HG03045 (cell line): ENCODE measurements at regions not wholly inside any gene's neighbourhood (a gene's known extent, or its start where the extent isn't known, plus 50 kb on each side); places are given as distances from the start of the nearest gene placed in this dataset.
"Not testable (repeated sequence)": the region's sequence is repeated elsewhere in the genome, so short reads cannot be mapped to it uniquely, and the experiment has no call there.

Source experiments
- ATAC-seq: cut with Tn5 transposase; IDR thresholded peaks from one replicate; pipeline ENCODE4 v1.9.1; 2021; ENCODE audit warnings: mild to moderate bottlenecking, moderate library complexity; ENCODE audit not compliant: unreplicated experiment

DNA sequence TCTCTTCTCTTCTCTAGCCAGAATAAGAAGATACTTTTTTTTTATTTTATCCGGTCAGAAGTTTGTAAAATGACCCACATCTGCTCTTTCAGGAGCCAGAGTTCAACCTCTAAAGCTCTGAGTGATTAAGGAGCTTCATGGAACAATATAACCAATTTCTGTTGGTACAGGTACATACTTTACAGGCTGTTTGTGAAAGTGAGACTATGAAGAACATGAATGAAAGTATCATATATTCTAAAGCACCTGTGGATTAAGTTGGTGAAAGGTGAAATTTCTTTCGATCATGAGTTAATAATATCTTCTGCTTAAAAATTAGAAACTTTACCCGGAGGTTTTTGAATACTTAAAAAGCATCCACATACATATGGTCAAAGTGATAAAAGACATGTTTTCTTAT lies 65.2 kb downstream of the DMRT2 start:
- no peak for ATAC-seq

DNA sequence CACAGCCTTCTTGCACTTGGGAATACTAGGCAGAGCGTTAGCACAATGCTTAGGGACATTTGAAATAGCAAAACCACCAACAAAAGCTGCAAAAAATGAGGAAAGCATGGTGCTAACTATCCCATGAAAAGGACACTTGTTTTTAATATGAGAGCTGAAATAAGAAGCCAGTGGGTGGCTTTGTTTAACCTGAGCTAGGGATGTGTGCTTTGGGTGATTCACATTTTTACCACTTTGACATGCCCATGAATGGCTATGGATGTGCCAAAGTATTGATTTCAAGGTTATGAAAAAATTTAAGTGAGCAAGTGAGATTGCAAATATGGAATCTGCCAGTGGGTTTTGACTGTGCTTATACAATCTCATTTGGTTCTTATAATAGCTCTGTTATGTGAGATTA lies 67.3 kb downstream of the DMRT2 start:
- no peak for ATAC-seq

DNA sequence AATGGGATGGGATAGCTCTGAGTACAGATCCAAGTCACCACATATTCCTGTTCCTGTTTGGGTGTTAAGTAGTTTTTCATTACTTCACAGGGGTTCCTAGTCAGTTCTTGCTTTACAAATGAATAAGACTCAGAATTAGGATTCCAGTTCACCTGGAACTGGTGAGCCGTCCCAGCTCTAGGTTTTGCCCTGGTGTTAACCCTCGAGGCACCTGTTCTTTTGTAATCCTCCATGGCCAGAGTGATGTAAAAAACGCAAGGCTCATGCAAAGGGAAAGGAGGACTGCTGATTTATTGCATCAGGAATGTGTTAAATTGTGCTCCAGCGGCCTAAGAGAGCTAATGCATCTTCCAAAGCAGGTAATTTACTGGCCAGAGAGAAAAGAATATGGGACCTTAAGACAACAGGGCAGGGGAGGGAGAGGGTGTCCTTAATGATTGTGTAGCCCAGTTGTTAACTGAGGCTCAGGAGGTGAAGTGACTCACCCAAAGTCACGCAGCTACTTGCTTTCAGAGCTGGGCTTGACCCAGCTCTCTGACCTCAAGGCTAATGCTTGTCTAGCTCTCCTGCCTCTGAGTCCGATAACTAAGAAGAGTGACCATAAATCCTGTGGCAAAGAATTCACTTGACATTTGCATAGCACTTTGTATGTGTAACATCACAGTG lies 70.5 kb downstream of the DMRT2 start:
- ATAC-seq, result no peak

DNA sequence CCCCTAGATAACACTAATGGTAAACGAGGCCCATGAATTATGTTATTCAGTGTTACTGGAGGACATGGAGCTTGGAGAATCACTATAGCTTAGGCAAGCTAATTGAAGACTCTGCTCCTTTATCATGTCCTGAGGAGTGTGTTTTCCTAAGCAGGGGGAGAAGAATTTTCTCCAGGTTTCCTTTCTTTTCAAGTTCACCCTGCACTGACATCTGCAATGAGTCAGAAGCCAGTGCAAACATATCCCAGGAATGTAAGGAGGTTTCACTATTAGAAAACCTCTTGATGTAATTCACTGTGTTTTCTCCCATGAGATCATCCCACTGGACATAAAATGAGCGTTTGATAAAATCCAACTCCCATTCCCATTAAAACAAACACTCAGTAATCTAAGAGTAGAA lies 75.6 kb downstream of the DMRT2 start:
- no peak for ATAC-seq

DNA sequence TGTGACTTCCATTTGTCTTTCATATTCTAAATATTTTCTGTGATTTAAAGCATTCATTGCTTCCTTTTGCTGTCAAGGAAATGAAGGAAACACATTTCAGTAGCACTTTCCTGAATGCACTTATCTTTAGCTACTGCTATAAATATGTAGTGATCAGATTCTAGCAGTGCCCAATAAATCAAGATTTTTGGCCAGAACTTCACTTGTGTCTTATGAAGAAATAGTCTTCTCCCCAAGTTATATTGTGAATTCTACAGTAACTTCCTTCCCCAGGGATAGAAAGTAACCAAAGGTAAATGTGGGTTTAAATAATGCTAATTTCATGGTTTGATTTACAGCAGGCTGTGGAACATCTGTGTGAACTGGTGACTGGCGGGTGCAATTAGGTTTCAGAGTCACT lies 77.9 kb downstream of the DMRT2 start:
- ATAC-seq, result no peak

DNA sequence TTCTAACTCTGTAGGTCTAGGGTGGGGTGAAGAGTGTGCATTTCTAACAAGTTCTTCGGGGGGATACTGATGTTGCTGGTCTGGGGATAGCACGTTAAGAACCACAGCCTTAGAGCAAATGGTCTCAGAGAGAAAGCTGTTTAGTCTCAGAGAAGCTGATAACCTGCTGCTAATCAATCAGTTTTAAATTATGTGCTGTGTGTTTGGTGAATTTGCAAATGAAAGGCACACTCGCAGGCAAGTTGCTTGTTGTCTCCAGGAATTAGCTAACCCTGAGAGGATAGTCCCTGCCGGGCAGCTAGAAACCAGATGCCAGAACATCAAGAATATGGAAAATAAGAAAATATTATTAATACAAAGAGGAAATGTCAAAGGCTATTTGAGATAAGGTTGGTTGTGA lies 79.2 kb downstream of the DMRT2 start:
- ATAC-seq, result no peak

DNA sequence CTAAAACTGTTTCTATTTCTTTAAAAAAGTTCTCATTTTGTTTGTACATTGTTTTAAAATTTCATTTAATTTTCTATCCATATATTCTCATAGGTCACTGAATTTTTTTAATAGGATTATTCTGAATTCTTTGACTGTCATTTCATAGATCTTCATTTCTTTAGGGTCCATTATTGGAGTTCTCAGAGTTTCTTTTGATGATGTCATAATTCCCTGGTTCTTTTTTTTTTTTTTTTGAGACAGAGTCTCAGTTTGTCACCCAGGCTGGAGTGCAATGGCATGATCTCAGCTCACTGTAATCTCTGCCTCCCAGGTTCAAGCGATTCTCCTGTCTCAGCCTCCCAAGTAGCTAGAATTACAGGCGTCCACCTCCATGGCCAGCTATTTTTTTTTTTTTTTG lies 89.9 kb downstream of the DMRT2 start:
- no peak for ATAC-seq

DNA sequence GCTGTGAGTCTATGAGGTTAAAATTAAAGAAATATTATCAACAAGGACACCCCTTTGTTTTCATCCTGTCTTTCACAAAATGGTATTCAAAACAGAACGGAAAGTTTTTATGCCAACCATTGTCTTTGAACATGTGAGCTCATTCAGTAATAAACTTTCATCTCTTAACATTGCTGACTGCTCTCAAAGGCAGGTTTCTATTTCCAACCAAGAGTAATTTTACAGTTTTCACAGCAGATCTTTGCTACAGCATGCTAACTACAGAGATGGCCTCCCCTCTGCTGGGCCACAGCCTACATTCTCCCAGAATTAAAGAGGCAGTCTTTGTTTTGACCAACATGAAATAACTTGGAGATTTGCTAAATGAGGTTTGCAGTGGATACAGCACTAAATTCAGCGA lies 101.5 kb downstream of the DMRT2 start:
- no peak for ATAC-seq

DNA sequence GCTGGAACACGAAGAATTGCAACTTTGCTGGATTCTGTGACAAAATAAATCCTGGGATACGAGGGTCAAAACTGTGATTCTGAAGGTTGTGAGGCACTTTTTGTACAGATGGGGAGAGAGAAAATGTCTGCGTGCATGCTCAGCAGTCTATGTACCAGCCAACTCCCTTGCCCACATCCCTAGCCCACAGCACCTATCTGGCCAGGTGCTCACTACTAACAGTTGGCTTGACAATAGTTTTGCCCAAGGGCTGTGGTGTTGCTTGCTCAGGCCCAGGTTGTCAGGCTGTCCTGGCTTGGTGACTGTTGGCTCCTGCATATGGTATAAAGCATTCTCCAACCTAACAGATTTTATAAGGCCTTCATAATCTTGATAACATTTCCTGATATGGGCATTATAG lies 102.0 kb downstream of the DMRT2 start:
- ATAC-seq, result no peak

DNA sequence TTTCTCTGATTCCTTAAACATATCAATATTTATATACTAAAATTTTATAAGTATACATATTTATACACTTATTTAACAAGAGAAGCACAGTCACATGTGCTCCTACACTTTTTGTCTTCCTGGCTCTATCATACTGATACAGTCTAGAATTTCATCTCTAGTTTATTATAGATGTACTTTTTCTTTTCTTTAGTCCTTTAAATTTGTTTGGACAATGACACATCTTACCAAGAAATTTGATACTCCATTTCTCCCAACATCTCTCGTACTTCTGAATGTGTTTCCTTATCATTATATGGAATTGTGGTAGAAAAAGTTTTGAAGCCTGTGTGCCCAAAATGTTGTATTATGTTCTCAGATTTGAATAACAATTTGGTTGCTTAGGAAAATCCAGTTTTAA lies 104.6 kb downstream of the DMRT2 start:
- ATAC-seq, result no peak

DNA sequence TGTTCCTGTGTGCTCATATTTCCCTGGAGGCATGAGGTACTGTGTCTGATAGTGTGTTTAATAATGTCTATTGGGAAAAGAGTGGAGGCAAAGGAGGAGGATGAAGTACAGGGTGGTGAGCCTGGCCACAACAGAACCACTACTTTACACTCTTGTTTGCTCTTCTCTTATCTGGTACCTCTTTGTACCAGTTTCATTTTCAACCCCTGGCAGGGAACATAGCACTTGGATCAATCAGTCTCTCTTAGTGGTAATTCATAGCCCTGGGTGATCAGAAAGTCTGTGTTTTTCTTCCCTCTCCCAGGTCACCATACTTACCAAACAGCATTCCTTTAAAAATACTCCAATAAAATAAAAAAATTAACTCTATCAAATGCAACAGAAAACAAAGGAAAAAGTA lies 105.4 kb downstream of the DMRT2 start:
- ATAC-seq, result no peak

DNA sequence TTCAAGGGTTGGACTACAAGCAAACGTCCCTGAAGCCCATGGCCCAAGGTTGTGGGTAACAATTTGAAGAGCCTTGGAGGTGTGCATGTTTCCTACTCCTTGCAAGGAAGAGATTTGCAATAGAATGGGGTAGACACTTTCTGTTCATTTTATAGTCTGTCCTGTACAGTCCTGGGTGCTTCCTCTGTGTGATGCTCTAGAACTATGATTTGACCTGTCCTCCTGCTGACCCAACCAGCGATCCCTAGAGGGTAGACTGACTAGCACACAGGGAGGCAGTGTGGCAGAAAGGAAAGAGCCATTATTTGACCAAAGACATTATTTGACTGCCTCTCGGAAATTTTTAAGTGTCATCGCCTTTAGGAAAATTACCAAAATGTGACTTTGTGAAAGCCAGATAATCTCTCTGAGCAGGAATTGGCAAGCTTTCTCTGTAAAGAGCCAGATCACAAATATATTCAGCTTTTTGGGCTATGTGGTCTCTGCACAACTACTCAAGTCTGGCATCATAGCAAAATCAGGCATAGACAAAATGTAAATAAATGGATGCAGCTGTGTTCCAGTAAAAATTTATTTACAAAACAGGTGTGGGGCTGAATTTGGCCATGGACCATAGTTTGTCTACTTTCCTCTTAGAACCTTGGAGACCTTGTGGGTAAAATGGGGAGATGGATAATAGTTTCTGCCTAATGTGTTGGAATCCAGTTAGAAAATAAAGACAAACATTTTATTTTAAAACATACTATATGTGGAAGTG lies 106.8 kb downstream of the DMRT2 start:
- no peak for ATAC-seq

DNA sequence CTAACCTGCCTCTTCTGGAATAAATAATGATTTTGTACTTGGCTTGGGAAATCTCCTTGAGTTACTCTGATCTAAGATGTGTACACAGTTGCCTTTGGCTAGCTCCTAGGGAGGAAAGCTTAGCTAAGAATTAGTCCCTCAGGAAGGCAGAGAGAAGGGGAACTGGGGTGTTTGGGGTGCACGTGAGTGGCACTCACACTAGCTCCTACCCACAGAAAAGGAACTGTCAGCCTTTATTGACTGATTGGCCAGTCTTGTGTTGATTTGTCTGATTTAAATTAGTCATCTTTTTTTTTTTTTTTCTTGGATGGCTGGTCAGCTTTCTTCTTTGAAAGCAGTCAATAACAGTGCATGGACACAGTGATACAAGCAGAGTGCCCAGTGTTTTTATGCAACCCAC lies 107.7 kb downstream of the DMRT2 start:
- no peak for ATAC-seq

DNA sequence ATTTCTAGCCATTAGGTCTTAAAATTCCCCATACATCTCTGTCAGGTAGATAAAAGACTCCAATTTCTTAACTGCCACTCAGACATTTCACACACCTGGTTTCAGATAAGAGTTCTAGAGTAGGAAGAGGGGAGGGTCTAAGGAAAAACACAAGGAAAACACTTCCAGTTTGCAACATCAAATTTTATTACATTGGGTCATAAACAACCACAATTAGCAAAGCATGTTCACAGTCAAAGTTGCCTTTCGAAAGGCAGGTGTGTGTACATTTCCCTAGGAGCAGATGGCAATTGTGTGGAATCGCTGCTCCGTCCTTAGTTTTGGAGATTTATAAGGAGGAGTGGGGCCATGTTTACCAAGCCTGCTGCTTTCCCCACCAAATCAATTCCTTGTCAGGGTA lies 120.8 kb downstream of the DMRT2 start:
- no peak for ATAC-seq

DNA sequence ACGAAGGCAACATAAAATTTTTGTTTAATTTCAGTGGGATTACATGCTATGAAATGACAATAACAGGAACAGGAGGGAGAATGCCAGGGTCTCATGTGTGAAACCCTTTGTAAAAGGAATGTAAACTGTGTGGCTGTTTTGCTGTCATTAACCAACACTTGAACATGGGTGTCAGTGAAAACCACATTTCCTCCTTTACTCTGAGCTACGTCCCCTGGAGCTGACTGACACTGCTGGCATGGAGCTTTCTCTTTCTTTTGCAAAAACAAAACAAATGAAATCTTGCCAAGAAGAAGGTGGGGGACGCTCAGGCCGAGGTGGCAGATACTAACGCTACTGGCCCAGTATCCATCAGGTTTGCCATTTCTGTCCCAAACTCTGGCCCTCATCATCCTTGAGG lies 121.4 kb downstream of the DMRT2 start:
- ATAC-seq, result no peak

DNA sequence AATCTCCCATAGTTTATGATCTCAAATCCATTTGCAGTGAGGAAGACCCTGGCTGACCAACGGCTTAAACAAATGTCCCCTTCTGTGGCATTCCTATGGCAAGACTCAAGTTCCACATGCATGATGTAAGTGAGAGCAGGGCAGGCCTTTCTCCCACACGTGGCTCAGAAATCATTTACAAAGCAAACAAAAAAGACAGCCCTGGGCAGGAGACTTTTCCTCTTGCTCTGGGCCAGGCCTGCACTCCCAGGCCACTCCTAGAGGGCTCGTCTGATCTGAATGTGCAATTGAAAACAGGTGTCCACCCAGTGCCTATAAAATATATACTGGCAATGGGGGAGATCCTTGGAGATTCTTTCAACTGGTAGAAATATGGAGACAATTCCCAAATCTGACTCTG lies 123.1 kb downstream of the DMRT2 start:
- no peak for ATAC-seq

DNA sequence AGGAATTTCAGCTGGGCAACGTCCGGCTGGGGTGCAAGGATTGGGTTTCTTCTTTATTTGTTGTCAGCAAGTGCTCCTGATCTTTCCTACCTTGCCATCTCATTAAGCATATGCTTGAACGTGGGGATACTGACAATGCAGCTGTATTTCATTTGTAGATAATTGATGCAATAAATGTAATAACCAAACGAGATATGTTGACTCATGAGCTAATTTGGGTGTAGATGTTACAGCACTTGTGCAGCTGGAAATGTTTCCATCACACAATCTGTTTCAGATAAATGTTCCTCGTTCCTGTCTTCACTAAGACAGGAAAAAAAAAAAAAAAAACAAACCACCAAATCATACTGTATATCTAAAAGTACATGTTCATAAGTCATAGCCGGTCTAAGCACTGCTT lies 123.8 kb downstream of the DMRT2 start:
- no peak for ATAC-seq

DNA sequence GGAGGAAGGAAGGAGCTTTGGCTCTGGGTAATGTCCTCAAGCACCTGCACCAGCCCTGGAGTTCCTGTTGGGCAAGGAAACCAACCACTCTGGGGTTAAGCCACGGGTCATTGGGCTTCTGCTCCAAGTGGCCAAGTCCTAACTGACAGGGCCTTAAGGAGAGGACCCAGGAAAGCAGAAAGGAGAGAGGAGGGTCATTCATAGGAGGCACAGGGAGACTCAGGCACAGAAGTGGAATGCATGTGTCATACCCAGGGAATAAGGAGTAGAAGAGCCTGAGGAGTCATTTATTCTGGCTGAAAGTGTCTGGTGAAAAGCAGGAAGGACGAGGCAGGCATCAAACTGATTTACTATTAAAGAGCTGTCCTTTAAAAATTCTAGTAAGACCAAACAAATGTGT lies 129.2 kb downstream of the DMRT2 start:
- no peak for ATAC-seq

DNA sequence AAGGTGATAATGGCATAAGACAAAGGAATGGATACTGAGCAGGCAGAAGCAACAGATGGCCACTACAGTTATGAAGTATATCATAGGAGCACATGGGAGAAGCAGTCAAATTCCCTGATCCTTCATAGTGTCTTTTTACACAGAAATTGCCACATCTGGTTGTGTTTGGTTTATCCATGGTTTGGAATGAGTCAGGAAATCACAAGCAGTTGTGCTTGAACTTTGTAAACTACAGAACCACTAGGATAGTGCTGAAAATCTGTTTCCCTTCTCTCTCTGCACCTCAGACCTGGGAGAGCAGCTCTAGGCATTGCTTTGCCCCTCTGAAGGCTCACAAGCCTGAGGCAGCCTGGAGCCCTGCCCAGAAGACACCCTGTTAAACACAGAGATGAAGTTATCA lies 134.0 kb downstream of the DMRT2 start:
- no peak for ATAC-seq

DNA sequence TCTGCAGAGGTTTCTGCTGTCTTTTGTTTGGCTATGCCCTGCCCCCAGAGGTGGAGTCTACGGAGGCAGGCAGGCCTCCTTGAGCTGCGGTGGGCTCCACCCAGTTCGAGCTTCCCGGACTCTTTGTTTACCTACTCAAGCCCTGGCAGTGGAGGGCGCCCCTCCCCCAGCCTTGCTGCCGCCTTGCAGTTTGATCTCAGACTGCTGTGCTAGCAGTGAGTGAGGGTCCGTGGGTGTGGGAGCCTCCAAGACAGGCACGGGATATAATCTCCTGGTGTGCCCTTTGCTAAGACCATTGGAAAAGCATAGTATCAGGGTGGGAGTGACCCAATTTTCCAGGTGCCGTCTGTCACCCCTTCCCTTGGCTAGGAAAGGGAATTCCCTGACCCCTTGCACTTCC lies 137.0 kb downstream of the DMRT2 start:
- ATAC-seq, result not testable (repeated sequence)

DNA sequence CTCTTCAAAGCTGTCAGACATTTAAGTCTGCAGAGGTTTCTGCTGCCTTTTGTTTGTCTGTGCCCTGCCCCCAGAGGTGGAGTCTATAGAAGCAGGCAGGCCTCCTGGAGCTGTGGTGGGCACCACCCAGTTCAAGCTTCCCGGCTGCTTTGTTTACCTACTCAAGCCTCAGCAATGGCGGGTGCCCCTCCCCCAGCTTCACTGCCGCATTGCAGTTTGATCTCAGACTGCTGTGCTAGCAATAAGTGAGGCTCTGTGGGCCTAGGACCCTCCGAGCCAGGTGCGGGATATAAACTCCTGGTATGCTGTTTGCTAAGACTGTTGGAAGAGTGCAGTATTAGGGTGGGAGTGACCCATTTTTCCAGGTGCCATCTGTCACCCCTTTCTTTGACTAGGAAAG lies 145.5 kb downstream of the DMRT2 start:
- not testable (repeated sequence) for ATAC-seq

DNA sequence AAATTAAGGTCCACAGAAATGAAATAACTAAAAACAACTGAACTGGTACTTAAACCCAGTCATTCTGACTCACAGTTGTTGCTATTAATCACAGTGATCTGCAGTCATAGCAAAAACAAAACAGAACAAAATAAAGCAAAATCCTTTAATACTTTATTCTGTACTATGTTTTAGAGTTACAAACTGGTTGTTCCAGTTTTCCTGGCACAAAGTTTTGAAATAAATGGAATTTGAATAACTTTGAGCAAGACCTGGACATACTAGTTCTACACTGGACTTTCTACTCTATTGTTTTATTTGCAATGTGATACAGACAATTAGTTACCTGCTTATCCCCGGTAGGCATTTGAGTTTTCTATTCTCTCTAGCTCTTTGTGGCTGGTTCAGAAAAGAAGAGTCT lies 147.9 kb downstream of the DMRT2 start:
- no peak for ATAC-seq

DNA sequence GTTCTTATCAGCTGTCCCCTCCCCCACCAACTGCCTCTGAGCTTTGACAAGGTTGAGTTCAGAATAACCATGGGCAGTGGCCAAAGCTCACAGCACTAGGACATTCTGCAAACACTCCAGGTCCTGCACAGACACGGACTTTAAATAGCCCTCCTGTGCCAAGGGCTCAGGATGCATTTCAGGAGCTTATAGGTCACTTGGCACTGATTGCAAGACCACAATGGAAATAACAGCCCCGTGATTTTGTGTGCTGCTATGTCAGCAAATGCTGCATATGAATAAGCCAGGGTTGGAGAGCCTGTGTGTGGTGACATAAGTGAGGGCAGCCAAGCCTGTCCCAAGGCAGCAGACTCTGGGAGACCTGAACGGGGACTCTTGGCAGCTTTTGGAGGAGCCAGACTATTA lies 150.7 kb downstream of the DMRT2 start:
- ATAC-seq, result no peak
